ENCODE measurements at regions not wholly inside any gene's neighbourhood (a gene's known extent, or its start where the extent isn't known, plus 50 kb on each side); places are given as distances from the start of the nearest gene placed in this dataset.

GRCh38 chr12:19779395-19780056, 340.2 kb downstream of the AEBP2 start:
- H3K4me1 Mint-ChIP-seq: peaks cover 6% of the 10 kb centered on the region
- DNase-seq (no peak), ATAC-seq (peak; percentile 23)

GRCh38 chr12:19780460-19780859, 341.2 kb downstream of the AEBP2 start:
- Mint-ChIP-seq H3K4me1 (peaks cover 6% of the 10 kb centered on the region), H3K9me3 (peaks cover 2 to 4% of the 10 kb centered on the region in 2 donors), H3K27me3 (no peaks in the 10 kb centered on the region), H3K4me3 (no peak overlapping the region), H3K27ac (no peak overlapping the region)
- no peak for DNase-seq
- ATAC-seq: no peak

More at GRCh38 chr12:19779395-19780056, 340.2 kb downstream of the AEBP2 start:
- H3K27ac Mint-ChIP-seq: no peak overlapping the region
- no peaks in the 10 kb centered on the region for H3K27me3 Mint-ChIP-seq
- peaks cover 7 to 11% of the 10 kb centered on the region in 2 donors for H3K9me3 Mint-ChIP-seq
- no peak overlapping the region for H3K4me3 Mint-ChIP-seq

- Mint-ChIP-seq H3K4me3 (no peak overlapping the region), H3K27me3 (no peaks in the 10 kb centered on the region), H3K4me1 (peaks cover 6% of the 10 kb centered on the region), H3K27ac (no peak overlapping the region), H3K9me3 (peaks cover 0 to 16% of the 10 kb centered on the region in 2 donors)
- peak; percentile 50 for ATAC-seq
- DNase-seq: no peak
Measured at GRCh38 chr12:19783547-19784444, 344.5 kb downstream of the AEBP2 start.

- DNase-seq: no peak
- Mint-ChIP-seq H3K4me3 (peak overlapping the region in 1 of 2 donors; percentile 70), H3K4me1 (peaks cover 31% of the 10 kb centered on the region), H3K27me3 (no peaks in the 10 kb centered on the region), H3K27ac (peak overlapping the region in 1 of 2 donors; percentile 52), H3K9me3 (peaks cover 0 to 12% of the 10 kb centered on the region in 2 donors)
- peak; percentile 95 for ATAC-seq
Measured at GRCh38 chr12:19792028-19792427, 352.7 kb downstream of the AEBP2 start.

GRCh38 chr12:19794116-19794515, 354.8 kb downstream of the AEBP2 start:
- DNase-seq: no peak
- Mint-ChIP-seq H3K9me3 (peaks cover 0 to 3% of the 10 kb centered on the region in 2 donors), H3K4me1 (peaks cover 31% of the 10 kb centered on the region), H3K27ac (no peak overlapping the region), H3K27me3 (no peaks in the 10 kb centered on the region), H3K4me3 (no peak overlapping the region)
- no peak for ATAC-seq

- DNase-seq: no peak
- Mint-ChIP-seq H3K27ac (no peak overlapping the region), H3K4me3 (no peak overlapping the region), H3K27me3 (no peaks in the 10 kb centered on the region), H3K4me1 (peaks cover 18% of the 10 kb centered on the region), H3K9me3 (no peaks in the 10 kb centered on the region)
- ATAC-seq: no peak
Measured at GRCh38 chr12:19799216-19799615, 359.9 kb downstream of the AEBP2 start.

GRCh38 chr12:19799895-19800602, 360.8 kb downstream of the AEBP2 start:
- peak overlapping the region in 1 of 2 donors; percentile 75 for H3K27ac Mint-ChIP-seq

GRCh38 chr12:19800884-19801283, 361.6 kb downstream of the AEBP2 start:
- ATAC-seq (peak; percentile 96), DNase-seq (no peak)
- Mint-ChIP-seq H3K27ac (peak overlapping the region; percentile 20 to 21), H3K4me3 (peak overlapping the region in 1 of 2 donors; percentile 38), H3K9me3 (no peaks in the 10 kb centered on the region), H3K27me3 (no peaks in the 10 kb centered on the region), H3K4me1 (peaks cover 18% of the 10 kb centered on the region)

More at GRCh38 chr12:19799895-19800602, 360.8 kb downstream of the AEBP2 start:
- ATAC-seq (no peak), DNase-seq (no peak)
- peaks cover 18% of the 10 kb centered on the region for H3K4me1 Mint-ChIP-seq
- H3K27me3 Mint-ChIP-seq: no peaks in the 10 kb centered on the region
- H3K9me3 Mint-ChIP-seq: no peaks in the 10 kb centered on the region
- peak overlapping the region; percentile 41 to 42 for H3K4me3 Mint-ChIP-seq

GRCh38 chr12:19801941-19802340, 362.6 kb downstream of the AEBP2 start:
- no peak overlapping the region for H3K4me3 Mint-ChIP-seq
- ATAC-seq: no peak
- H3K4me1 Mint-ChIP-seq: peaks cover 18% of the 10 kb centered on the region
- H3K27me3 Mint-ChIP-seq: no peaks in the 10 kb centered on the region
- DNase-seq: no peak
- no peak overlapping the region for H3K27ac Mint-ChIP-seq
- no peaks in the 10 kb centered on the region for H3K9me3 Mint-ChIP-seq

- no peak overlapping the region for H3K4me3 Mint-ChIP-seq
- H3K4me1 Mint-ChIP-seq: peaks cover 18% of the 10 kb centered on the region
- H3K27ac Mint-ChIP-seq: no peak overlapping the region
Measured at GRCh38 chr12:19802915-19803314, 363.6 kb downstream of the AEBP2 start.

GRCh38 chr12:19804737-19805136, 365.4 kb downstream of the AEBP2 start:
- Mint-ChIP-seq H3K9me3 (peaks cover 7 to 14% of the 10 kb centered on the region in 2 donors), H3K27ac (no peak overlapping the region), H3K4me1 (peaks cover 17% of the 10 kb centered on the region), H3K4me3 (no peak overlapping the region), H3K27me3 (no peaks in the 10 kb centered on the region)
- ATAC-seq (no peak), DNase-seq (no peak)

More at GRCh38 chr12:19802915-19803314, 363.6 kb downstream of the AEBP2 start:
- no peaks in the 10 kb centered on the region for H3K27me3 Mint-ChIP-seq
- H3K9me3 Mint-ChIP-seq: no peaks in the 10 kb centered on the region
- no peak for ATAC-seq
- DNase-seq: no peak

- H3K27ac Mint-ChIP-seq: no peak overlapping the region
- DNase-seq: no peak
- no peak for ATAC-seq
- no peaks in the 10 kb centered on the region for H3K4me1 Mint-ChIP-seq
- H3K27me3 Mint-ChIP-seq: no peaks in the 10 kb centered on the region
- H3K9me3 Mint-ChIP-seq: peaks cover 9 to 18% of the 10 kb centered on the region in 2 donors
- H3K4me3 Mint-ChIP-seq: no peak overlapping the region
Measured at GRCh38 chr12:19808371-19808770, 369.1 kb downstream of the AEBP2 start.

- no peaks in the 10 kb centered on the region for H3K4me1 Mint-ChIP-seq
- DNase-seq (no peak), ATAC-seq (no peak)
- no peak overlapping the region for H3K27ac Mint-ChIP-seq
- no peaks in the 10 kb centered on the region for H3K27me3 Mint-ChIP-seq
- peaks cover 9 to 30% of the 10 kb centered on the region in 2 donors for H3K9me3 Mint-ChIP-seq
- no peak overlapping the region for H3K4me3 Mint-ChIP-seq
Measured at GRCh38 chr12:19810213-19810612, 370.9 kb downstream of the AEBP2 start.

- no peaks in the 10 kb centered on the region for H3K27me3 Mint-ChIP-seq
- no peaks in the 10 kb centered on the region for H3K4me1 Mint-ChIP-seq
- no peak overlapping the region for H3K27ac Mint-ChIP-seq
- H3K9me3 Mint-ChIP-seq: peaks cover 12 to 36% of the 10 kb centered on the region in 2 donors
- no peak for DNase-seq
- ATAC-seq: no peak
- no peak overlapping the region for H3K4me3 Mint-ChIP-seq
Measured at GRCh38 chr12:19811922-19812321, 372.6 kb downstream of the AEBP2 start.

GRCh38 chr12:19819231-19819630, 379.9 kb downstream of the AEBP2 start:
- Mint-ChIP-seq H3K4me3 (no peak overlapping the region), H3K27ac (no peak overlapping the region), H3K9me3 (peaks cover 10 to 30% of the 10 kb centered on the region in 2 donors), H3K4me1 (no peaks in the 10 kb centered on the region), H3K27me3 (peaks cover 10% of the 10 kb centered on the region)
- DNase-seq: no peak
- ATAC-seq: no peak
